ENCODE measurements at regions not wholly inside any gene's neighbourhood (a gene's known extent, or its start where the extent isn't known, plus 50 kb on each side); places are given as distances from the start of the nearest gene placed in this dataset.

- no peak overlapping the region for H3K4me3 ChIP-seq (ENCODE audit: low read length)
- H3K27ac ChIP-seq (ENCODE audit: low read depth in 1 of 2, low read length in 2 of 2), result no peak overlapping the region
- TF ChIP-seq CTCF (IDR thresholded peaks at IDR 0.05), result no peak
- H3K36me3 Mint-ChIP-seq (ENCODE audit: low read depth), result no peaks in the 10 kb centered on the region
- CTCF ChIA-PET, result no interaction called here
- H3K4me1 Mint-ChIP-seq (ENCODE audit: low read depth), result no peaks in the 10 kb centered on the region
- no peaks in the 10 kb centered on the region for H3K27me3 ChIP-seq (ENCODE audit: control insufficient read depth in 1 of 2, insufficient read depth in 2 of 2, low read length in 2 of 2)
- H3K4me3 Mint-ChIP-seq, result no peak overlapping the region
- peaks cover 0 to 11% of the 10 kb centered on the region in 2 experiments for H3K9me3 ChIP-seq (ENCODE audit: control insufficient read depth in 1 of 2, insufficient read depth in 1 of 2, low read length in 2 of 2)
- H3K36me3 ChIP-seq (ENCODE audit: insufficient read depth, low read length), result no peaks in the 10 kb centered on the region
- intact Hi-C loops (cut with DNase I, micrococcal nuclease), result no loop called here
- no peak overlapping the region for H3K27ac Mint-ChIP-seq
- H3K4me1 ChIP-seq (ENCODE audit: insufficient read depth, low read length), result no peaks in the 10 kb centered on the region
- POLR2A ChIA-PET, result no interaction called here
- H3K27me3 Mint-ChIP-seq, result peaks cover 6% of the 10 kb centered on the region
- peaks cover 6% of the 10 kb centered on the region for H3K9me3 Mint-ChIP-seq
- DNase-seq (no peak), ATAC-seq (ENCODE audit: poor library complexity) (no peak)
Observed at GRCh38 chr20:60804918-60805630, 447.0 kb upstream of the CDH4 start.

GRCh38 chr20:60806354-60806753, 445.7 kb upstream of the CDH4 start:
- ChIA-PET POLR2A (no interaction called here), CTCF (no interaction called here)
- no peak for TF ChIP-seq CTCF (IDR thresholded peaks at IDR 0.05)
- Histone ChIP-seq H3K4me3 (ENCODE audit: low read length) (no peak overlapping the region), H3K4me1 (ENCODE audit: insufficient read depth, low read length) (no peaks in the 10 kb centered on the region), H3K27ac (ENCODE audit: low read depth in 1 of 2, low read length in 2 of 2) (no peak overlapping the region), H3K27me3 (ENCODE audit: control insufficient read depth in 1 of 2, insufficient read depth in 2 of 2, low read length in 2 of 2) (no peaks in the 10 kb centered on the region), H3K9me3 (ENCODE audit: control insufficient read depth in 1 of 2, insufficient read depth in 1 of 2, low read length in 2 of 2) (peaks cover 0 to 11% of the 10 kb centered on the region in 2 experiments), H3K36me3 (ENCODE audit: insufficient read depth, low read length) (no peaks in the 10 kb centered on the region)
- ATAC-seq (ENCODE audit: poor library complexity), result no peak
- Mint-ChIP-seq H3K36me3 (ENCODE audit: low read depth) (no peaks in the 10 kb centered on the region), H3K27ac (no peak overlapping the region), H3K27me3 (peaks cover 6% of the 10 kb centered on the region), H3K4me3 (no peak overlapping the region), H3K4me1 (ENCODE audit: low read depth) (no peaks in the 10 kb centered on the region), H3K9me3 (no peaks in the 10 kb centered on the region)
- intact Hi-C loops (cut with DNase I, micrococcal nuclease), result no loop called here
- no peak for DNase-seq

GRCh38 chr20:60806824-60807223, 445.2 kb upstream of the CDH4 start:
- H3K36me3 Mint-ChIP-seq (ENCODE audit: low read depth), result no peaks in the 10 kb centered on the region
- no peak for TF ChIP-seq CTCF (IDR thresholded peaks at IDR 0.05)
- H3K4me3 ChIP-seq (ENCODE audit: low read length), result no peak overlapping the region
- no peaks in the 10 kb centered on the region for H3K9me3 Mint-ChIP-seq
- ChIA-PET CTCF (no interaction called here), POLR2A (no interaction called here)
- peaks cover 0 to 11% of the 10 kb centered on the region in 2 experiments for H3K9me3 ChIP-seq (ENCODE audit: control insufficient read depth in 1 of 2, insufficient read depth in 1 of 2, low read length in 2 of 2)
- intact Hi-C loops (cut with DNase I, micrococcal nuclease), result no loop called here
- no peaks in the 10 kb centered on the region for H3K4me1 ChIP-seq (ENCODE audit: insufficient read depth, low read length)
- H3K27me3 Mint-ChIP-seq, result peaks cover 6% of the 10 kb centered on the region
- H3K27ac ChIP-seq (ENCODE audit: low read depth in 1 of 2, low read length in 2 of 2), result no peak overlapping the region
- no peak for DNase-seq
- no peaks in the 10 kb centered on the region for H3K36me3 ChIP-seq (ENCODE audit: insufficient read depth, low read length)
- H3K4me1 Mint-ChIP-seq (ENCODE audit: low read depth), result no peaks in the 10 kb centered on the region
- no peak overlapping the region for H3K4me3 Mint-ChIP-seq
- H3K27me3 ChIP-seq (ENCODE audit: control insufficient read depth in 1 of 2, insufficient read depth in 2 of 2, low read length in 2 of 2), result no peaks in the 10 kb centered on the region
- ATAC-seq (ENCODE audit: poor library complexity), result no peak
- no peak overlapping the region for H3K27ac Mint-ChIP-seq

Data from CD4-positive, alpha-beta T cell (primary cell).